ENCODE measurements at regions not wholly inside any gene's neighbourhood (a gene's known extent, or its start where the extent isn't known, plus 50 kb on each side); places are given as distances from the start of the nearest gene placed in this dataset.

DNA sequence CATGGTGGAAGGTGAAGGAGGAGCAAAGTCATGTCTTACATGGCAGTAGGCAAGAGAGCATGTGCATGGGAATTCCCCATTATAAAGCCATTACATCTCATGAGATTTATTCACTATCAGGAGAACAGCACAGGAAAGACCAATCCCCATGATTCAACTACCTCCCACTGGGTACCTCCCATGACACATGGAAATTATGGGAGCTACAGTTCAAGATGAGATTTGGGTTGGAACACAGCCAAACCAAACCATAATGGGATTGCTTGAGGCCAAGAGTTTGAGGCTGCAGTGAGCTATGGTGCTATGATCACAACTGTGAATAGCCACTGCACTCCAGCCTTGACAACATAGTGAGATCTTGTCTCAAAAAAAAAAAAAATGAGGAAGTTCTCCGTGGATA lies 581.8 kb downstream of the TAF11L14 start:
- H3K9me3 ChIP-seq (ENCODE audit: low read depth), result no peaks in the 10 kb centered on the region
- H3K27me3 ChIP-seq, result no peaks in the 10 kb centered on the region
- H3K27ac ChIP-seq, result no peak overlapping the region
- no peaks in the 10 kb centered on the region for H3K4me1 ChIP-seq (ENCODE audit: low read depth)
- DNase-seq (ENCODE audit: low read depth in 1 of 2, low spot score in 1 of 2), result no peak
- H3K4me3 ChIP-seq, result no peak overlapping the region
- H3K36me3 ChIP-seq, result no peaks in the 10 kb centered on the region
- no peak for TF ChIP-seq CTCF (IDR thresholded peaks at IDR 0.05; ENCODE audit: low read depth, low read length)

DNA sequence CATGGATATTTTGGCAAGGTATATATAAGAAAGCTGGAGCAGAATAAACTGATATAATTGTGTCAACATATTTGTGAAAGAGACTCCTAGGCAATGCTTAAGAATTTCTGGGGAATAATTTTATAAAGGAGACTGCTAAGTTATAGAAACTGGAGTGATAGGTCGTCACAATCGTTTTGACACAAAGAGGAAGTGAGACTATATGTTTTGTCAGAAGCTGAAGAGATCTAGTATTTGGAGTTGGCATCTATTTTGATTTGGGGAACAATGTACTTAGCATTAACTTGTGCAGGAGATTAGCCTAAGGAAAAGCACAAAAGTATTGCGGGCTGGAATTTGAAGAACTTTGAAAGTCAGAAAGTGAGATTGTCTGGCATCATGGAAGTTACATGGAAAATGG lies 582.5 kb downstream of the TAF11L14 start:
- H3K9me3 ChIP-seq (ENCODE audit: low read depth), result no peaks in the 10 kb centered on the region
- no peaks in the 10 kb centered on the region for H3K36me3 ChIP-seq
- no peaks in the 10 kb centered on the region for H3K27me3 ChIP-seq
- no peak for TF ChIP-seq CTCF (IDR thresholded peaks at IDR 0.05; ENCODE audit: low read depth, low read length)
- H3K4me1 ChIP-seq (ENCODE audit: low read depth), result no peaks in the 10 kb centered on the region
- no peak for DNase-seq (ENCODE audit: low read depth in 1 of 2, low spot score in 1 of 2)
- H3K27ac ChIP-seq, result no peak overlapping the region
- H3K4me3 ChIP-seq, result no peak overlapping the region

GRCh38 chr5:18219241-18219640 lies 585.0 kb downstream of the TAF11L14 start:
- Histone ChIP-seq H3K9me3 (ENCODE audit: low read depth) (no peaks in the 10 kb centered on the region), H3K4me1 (ENCODE audit: low read depth) (no peaks in the 10 kb centered on the region), H3K36me3 (no peaks in the 10 kb centered on the region), H3K27me3 (no peaks in the 10 kb centered on the region), H3K27ac (no peak overlapping the region), H3K4me3 (no peak overlapping the region)
- no peak for DNase-seq (ENCODE audit: low read depth in 1 of 2, low spot score in 1 of 2)
- TF ChIP-seq CTCF (IDR thresholded peaks at IDR 0.05; ENCODE audit: low read depth, low read length), result no peak

GRCh38 chr5:18220631-18221030 lies 586.4 kb downstream of the TAF11L14 start:
- Histone ChIP-seq H3K9me3 (ENCODE audit: low read depth) (no peaks in the 10 kb centered on the region), H3K27ac (no peak overlapping the region), H3K27me3 (no peaks in the 10 kb centered on the region), H3K4me1 (ENCODE audit: low read depth) (no peaks in the 10 kb centered on the region), H3K36me3 (no peaks in the 10 kb centered on the region), H3K4me3 (no peak overlapping the region)
- no peak for TF ChIP-seq CTCF (IDR thresholded peaks at IDR 0.05; ENCODE audit: low read depth, low read length)
- DNase-seq (ENCODE audit: low read depth in 1 of 2, low spot score in 1 of 2), result no peak

DNA sequence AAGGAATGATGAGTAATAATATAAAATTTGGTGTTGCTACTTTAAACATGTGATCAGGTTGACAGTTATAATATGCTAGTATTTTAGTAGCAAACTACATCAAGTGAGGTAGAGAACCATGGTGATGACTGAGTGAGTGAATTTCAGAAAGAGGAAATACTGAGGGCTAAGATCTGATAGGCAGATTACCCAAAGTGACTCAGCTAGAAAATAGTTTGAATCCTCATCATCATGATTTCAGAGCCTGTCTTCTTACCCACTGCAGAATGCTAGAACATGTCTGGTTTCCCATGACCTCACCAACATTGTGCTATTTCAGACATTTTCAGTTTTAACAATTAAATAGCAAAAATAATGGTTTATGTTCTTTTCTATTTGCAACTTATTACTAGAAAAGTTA lies 602.1 kb downstream of the TAF11L14 start:
- H3K27ac ChIP-seq, result no peak overlapping the region
- no peak for TF ChIP-seq CTCF (IDR thresholded peaks at IDR 0.05; ENCODE audit: low read depth, low read length)

DNA sequence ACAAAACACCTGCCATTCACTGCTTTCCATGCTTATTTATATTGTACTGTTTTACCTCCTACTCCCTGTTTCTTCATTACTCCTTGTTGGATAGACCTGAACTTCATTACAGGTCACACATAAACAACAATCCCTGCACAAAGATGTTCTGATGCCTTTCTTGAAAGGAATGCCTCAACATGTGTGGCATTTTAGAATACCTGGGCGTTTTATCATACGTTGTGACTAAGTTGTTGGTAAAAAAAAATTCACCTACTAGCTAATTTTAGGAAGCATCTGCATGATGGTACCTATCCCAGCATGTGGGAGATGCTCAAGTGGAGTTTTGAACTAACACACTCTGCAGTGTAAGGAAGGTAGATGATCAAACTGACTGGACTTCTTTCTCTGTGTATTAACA lies 604.1 kb downstream of the TAF11L14 start:
- no peak for DNase-seq (ENCODE audit: low read depth in 1 of 2, low spot score in 1 of 2)
- TF ChIP-seq CTCF (IDR thresholded peaks at IDR 0.05; ENCODE audit: low read depth, low read length), result no peak
- Histone ChIP-seq H3K27ac (no peak overlapping the region), H3K27me3 (no peaks in the 10 kb centered on the region), H3K36me3 (no peaks in the 10 kb centered on the region), H3K4me3 (no peak overlapping the region), H3K4me1 (ENCODE audit: low read depth) (no peaks in the 10 kb centered on the region), H3K9me3 (ENCODE audit: low read depth) (no peaks in the 10 kb centered on the region)

More for the DNA sequence above, 602.1 kb downstream of the TAF11L14 start:
- Histone ChIP-seq H3K27me3 (no peaks in the 10 kb centered on the region), H3K36me3 (no peaks in the 10 kb centered on the region), H3K4me3 (no peak overlapping the region), H3K4me1 (ENCODE audit: low read depth) (no peaks in the 10 kb centered on the region), H3K9me3 (ENCODE audit: low read depth) (no peaks in the 10 kb centered on the region)
- no peak for DNase-seq (ENCODE audit: low read depth in 1 of 2, low spot score in 1 of 2)

Data from cardiac muscle cell (in vitro differentiated cells and primary cell).